ENCODE measurements at regions not wholly inside any gene's neighbourhood (a gene's known extent, or its start where the extent isn't known, plus 50 kb on each side); places are given as distances from the start of the nearest gene placed in this dataset.

DNA sequence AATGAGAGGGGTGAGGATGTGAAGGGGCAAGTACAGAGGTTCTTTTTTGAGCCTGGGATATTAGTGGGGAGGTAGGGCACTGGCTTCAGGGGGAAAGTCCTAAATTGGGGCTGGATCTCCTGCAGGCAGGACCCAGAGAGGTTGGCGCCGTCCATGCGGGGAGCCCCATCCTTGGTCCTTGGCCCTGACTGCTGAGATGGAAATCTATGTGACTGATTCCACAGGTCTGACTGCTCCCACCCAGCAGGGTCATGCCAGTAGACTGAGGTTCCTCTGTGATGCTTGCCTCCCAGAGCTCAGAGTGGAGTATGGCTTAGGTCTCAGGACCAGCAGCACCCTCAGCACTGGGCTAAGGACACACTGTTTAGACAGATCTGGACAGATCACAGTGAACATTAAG is 988.6 kb upstream of the TMEM132C start:
- TF ChIP-seq HCFC1 (IDR thresholded peaks at IDR 0.05; ENCODE audit: low read length) = no peak
- TF ChIP-seq CBFB (IDR thresholded peaks at IDR 0.05; ENCODE audit: low read depth) = no peak
- TF ChIP-seq BHLHE40 (IDR thresholded peaks at IDR 0.05; ENCODE audit: borderline replicate concordance in 1 of 2, low read depth in 2 of 2, low read length in 1 of 2) = no peak
- no peak for TF ChIP-seq CHD1 (IDR thresholded peaks at IDR 0.05; ENCODE audit: low read depth, low read length)
- TF ChIP-seq ZBTB11 (CRISPR knock-in tag; IDR thresholded peaks at IDR 0.05) = no peak
